GM19025 (cell line): ENCODE measurements at regions not wholly inside any gene's neighbourhood (a gene's known extent, or its start where the extent isn't known, plus 50 kb on each side); places are given as distances from the start of the nearest gene placed in this dataset.

ENCODE experiments used
- ATAC-seq: cut with Tn5 transposase; IDR thresholded peaks from one replicate; pipeline ENCODE4 v1.9.1; 2021; ENCODE audit warnings: mild to moderate bottlenecking, low read depth, moderate library complexity; ENCODE audit not compliant: unreplicated experiment

DNA sequence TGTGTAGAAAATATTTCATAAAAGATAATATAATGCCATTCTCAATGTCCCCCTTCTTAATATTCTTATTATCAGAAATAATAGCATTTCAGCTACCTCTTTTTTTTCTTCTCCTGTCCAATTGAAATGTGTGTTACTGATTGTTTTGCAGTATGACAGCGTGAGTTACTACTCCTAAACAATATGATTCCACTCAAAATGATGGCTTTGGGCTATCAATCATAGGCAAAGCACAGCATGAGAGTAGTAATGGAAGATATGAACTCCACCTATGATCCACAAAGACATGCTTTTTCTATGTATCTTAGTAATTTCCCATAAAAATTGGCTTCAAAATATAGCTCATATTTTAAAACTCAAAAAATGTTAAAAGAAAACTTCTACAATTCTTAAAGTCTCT is 867.3 kb upstream of the NUDT12 start:
- ATAC-seq = no peak

DNA sequence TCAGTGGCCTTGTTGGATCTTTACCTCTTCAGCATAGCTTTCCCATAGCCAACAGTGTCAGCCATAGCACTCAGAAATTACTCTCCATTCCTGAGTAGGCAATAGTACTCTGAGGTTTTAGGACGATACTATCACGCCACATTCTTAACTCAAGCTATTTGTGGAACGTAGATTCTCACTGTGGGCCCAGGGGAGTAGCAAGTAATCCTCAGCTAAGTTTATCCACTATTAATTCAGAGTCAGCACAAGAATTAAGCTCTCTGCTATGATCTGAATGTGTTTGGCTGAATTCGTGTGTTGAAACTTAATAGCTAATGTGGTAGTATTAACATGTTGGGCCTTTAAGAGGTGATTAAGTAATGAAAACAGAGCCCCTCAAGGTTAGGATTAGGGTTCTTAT is 858.8 kb upstream of the NUDT12 start:
- ATAC-seq = no peak

DNA sequence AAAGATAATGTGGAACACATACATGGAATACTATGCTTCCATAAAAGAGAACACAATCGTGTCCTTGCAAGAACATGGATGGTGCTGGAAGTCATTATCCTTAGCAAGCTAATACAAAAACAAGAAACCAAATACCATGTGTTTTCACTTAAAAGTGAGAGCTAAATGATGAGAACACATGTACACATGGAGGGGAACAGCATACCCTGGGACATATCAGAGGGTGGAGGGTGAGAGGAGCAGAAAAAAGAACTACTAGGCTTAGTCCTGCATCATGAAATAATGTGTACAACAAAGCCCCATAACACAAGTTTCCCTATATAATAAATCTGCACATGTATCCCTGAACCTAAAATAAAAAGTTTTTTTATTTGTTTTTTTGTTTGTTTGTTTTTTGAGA is 855.5 kb upstream of the NUDT12 start:
- ATAC-seq = no peak

DNA sequence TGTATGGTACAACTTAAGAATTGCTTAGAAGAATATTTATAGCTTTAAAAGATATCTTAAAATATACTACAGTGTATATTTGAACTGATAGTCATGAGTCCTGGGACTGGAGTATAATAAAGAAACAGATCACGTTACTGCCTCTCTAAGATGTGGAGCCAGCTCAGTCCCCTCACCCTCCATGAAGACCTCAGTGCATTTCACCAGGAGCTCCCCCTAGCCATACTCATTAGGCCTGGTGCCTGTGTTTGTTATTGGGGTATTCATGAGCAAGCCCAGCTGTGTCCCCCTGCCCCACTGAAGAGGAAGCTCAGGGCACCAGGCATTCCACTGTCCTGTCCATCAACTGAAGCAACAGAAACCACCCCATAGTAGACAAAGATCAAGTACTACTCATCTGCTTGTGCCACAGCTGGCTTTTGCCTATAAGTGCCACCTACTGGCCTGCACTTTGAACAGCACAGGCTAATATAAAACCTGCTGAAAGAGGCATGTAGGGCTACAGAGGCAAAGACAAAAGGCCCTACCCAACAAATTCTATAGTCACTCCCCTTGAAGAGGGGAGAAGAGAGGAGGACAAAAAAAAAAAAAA is 850.2 kb upstream of the NUDT12 start:
- no peak for ATAC-seq

DNA sequence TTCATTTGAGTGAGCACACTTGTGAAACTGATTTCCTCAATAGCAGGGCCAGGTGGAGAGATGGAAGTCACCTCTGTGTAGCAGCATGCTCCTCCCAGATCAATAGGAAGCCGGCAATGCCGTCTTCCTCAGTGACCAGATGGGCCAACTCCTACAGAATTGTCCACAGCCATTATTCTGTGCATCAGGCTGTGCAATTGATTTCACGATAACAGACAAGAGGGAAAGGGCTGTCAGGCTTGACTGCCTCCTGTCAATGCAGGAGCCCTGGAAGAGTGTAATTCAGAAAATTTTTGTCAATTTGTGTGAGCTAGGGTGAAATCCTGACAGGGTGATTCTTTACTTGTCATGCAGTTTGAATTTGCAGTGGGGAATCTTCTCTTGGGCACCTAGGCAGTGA is 838.4 kb upstream of the NUDT12 start:
- ATAC-seq = no peak

DNA sequence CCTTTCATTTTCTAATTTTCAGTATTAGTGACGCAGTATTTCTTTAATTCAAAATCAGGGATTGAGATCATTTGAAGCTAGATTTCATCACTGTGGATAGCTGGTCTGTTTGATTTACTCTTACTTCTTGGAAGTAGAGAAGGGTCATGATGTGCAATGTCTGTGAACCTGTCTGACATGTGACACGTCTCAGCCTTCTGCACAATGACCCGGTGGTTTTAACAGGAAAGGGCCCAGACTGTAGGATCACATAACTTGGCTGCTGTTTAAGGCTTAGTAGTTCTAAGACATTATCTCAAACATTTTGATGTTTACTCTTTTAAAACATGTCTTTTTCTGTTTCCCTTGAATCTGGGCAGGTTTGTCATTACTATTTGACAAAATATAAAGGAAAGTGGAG is 823.3 kb upstream of the NUDT12 start:
- ATAC-seq = no peak

DNA sequence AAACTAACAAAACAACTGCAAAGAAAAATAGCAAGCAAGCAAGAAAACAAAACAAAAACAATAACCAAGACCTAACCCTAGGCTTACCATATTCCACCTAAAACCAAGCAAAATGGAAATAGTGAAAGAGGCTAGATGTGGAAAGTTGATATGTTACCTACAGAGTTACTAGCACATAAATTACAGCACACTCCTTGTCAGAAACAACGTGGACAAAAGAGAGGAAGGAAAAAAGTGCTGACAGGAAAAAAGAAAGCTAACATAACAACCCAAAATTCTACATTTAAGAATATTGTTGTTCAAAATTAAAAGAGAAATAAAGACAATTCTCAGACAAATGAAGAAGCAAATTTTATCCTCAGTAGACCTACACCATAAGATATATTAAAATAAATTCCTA is 812.8 kb upstream of the NUDT12 start:
- ATAC-seq = no peak

DNA sequence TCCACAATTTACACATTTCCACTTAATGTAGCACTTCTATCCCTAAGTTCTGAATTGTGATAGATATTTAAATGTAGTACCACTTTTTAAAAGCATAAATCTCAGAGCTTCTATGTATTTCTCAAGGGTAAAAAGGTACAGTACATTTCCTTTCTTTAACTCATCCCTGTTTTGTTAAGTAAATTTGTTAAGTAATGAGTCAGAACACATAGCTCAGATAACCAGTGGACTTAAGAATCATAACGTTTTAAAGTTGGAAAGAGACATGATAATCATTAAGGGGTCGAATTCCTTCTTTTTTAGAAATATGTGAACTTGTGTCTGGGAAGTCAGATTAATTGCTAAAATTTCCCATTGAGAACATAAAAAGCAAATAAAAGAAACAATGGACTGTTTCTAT is 810.2 kb upstream of the NUDT12 start:
- no peak for ATAC-seq

DNA sequence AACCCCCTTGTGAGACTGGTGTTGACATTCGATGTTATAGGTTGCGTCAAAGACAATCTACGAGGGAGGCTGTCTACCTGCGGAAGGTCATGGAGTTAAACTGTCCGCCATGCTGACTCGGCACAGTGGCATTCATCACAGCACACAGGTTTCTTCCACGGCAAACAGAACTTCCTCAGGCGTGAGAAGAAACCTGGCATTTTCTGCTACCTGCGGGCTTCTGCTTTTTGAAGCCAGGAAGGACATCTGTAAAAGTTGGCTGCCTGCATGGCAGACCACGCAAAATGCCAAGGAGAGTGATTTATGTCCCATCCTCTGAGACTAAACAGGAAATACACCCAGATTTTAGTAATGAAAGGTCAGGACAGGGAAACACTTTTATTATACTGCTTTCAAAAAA is 809.8 kb upstream of the NUDT12 start:
- ATAC-seq = no peak

DNA sequence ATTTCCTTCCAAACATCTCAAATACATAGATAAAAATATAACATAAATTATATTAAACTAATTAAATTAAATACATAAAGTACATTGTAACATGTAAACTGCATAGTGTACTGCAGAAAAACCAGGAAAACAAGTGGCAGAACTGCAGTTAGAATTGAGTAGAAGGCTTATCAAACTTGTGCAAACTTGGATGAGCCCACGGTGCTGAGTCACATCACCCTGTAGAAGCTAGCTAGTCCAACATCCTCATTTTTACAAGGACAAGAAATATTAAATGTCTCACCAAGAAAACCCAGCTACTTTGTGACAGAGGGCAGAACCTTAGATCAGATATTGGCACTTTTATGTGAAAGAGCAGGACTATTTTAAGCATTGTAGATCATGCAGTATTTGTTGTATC is 807.9 kb upstream of the NUDT12 start:
- no peak for ATAC-seq

DNA sequence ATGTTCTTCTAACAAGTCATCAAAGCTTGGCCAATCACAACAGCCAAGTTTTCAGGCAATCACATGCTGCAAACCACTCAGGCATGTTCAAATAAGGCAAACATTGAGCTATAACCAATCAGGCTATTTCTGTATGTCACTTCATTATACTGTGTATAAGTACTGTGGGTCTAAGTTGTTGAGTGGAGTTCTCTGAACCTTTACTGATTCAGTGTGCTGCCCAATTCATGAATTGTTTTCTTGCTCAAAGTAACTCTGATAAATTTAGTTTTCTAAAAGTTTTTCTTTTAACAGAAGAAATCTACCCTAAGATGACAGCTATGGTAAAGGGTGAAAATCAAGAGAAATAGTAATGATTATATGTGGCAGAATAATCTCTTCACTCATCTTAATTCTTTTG is 805.4 kb upstream of the NUDT12 start:
- no peak for ATAC-seq

DNA sequence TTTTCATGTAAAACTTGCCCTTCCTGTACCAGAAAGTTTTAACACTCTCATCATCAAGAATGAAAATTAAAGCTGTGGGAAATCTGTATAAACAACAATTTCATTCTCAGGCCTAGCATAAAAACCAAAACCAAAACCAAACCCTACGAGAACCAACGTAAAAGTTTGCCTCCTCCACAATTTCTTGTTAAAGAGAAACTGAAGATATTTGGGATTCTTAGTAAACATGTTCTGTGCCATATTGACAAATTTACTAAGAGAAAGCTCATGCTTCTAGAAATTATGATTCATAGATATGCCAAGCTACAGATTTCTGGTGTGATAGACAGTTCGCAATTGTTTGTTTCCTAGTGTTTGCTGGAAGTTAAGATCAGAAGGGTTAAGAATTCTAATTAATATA is 801.0 kb upstream of the NUDT12 start:
- ATAC-seq = no peak

DNA sequence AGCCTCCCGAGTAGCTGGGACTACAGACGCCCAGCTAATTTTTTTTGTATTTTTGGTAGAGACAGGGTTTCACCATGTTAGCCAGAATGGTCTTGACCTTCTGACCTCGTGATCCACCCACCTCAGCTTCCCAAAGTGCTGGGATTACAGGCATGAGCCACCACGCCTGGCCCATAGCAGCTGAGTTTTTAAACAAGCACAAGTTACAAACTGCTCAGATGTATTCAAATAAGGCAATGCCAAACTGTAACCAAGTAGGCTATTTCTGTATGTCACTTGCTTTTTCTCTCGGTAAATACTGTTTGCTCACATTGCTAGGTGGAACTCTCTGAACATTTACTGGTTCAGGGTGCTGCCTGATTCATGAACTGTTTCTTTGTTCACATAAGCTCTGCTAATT is 799.3 kb upstream of the NUDT12 start:
- ATAC-seq = no peak

DNA sequence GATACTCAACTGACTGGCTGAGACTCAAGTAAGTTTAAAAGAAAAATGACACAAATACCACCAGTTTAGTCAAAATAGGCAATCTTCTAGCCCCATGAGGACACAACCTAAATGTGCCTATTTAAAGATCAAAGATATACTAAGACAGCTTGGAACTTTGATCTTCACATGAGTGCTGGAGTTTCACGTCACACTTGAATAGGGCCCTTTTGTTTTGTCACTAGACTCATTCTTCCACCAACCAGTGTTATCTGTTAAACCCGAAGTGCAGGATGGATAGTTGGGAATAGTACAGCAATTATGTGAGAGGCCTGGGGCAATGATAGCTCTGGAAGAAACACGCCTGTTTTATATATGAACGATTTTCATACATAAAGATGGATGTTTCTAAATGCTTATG is 792.8 kb upstream of the NUDT12 start:
- no peak for ATAC-seq

DNA sequence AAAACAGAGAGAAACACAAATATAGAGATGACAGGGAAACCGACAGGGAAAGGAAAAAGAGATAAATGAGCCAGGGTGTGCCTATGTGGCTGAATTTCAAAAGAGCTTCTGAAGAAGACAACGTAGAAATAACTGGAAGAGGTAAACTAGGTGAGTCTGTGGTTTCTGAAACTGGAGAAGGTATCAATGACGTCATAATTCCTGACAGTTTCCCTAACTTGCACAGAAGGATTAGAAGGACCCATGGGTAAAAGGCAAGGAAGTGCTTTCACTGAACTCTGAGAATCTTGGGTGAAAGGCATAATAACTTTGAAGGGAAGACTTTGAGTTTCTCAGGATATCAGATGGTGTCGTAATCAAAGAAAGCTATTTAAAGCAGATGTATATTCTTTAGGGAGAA is 790.8 kb upstream of the NUDT12 start:
- ATAC-seq = no peak

DNA sequence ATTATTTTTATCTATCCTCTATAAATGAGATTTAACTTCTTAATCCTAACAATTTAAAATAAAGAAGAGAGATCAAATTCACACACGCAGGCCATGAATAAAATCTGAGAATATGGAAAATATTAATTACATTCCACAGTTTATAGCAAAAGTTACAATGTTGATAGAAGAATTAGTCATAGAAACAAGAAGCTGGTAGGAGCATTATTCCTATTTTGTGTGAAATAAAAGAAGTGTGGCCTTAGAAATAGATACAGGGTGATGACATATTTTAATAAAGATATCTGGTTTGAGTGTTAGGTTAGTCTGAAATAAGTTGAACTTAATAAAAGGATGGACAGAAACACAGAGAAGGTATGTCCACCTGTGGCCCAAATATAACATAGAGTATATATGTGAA is 790.4 kb upstream of the NUDT12 start:
- no peak for ATAC-seq

DNA sequence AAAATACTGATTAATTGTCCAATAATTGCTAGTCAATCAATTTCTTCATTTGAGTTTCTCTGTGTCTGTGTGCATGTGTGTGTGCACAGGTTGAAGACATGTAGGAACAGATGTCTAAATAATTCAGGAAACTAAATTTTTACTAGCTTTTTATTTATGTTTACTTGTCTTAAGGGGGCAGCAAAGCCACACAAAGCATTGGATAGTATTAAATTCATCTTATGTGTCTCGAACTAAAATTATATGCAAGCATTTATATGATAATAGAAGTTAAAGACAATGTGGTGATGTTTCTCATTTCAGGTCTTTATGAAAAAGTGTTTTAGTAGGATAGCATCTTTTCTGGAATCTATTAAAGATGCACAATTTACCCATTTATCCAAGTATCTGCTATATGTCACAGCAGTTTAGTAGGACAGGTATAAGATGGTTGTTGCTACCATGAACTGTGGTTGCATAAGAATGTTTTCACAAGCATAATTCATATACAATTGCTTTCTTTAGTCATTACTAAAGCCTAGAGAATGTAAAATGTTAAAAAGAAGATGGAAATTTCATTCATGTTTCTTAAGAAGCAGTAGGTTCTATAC is 784.6 kb upstream of the NUDT12 start:
- no peak for ATAC-seq

DNA sequence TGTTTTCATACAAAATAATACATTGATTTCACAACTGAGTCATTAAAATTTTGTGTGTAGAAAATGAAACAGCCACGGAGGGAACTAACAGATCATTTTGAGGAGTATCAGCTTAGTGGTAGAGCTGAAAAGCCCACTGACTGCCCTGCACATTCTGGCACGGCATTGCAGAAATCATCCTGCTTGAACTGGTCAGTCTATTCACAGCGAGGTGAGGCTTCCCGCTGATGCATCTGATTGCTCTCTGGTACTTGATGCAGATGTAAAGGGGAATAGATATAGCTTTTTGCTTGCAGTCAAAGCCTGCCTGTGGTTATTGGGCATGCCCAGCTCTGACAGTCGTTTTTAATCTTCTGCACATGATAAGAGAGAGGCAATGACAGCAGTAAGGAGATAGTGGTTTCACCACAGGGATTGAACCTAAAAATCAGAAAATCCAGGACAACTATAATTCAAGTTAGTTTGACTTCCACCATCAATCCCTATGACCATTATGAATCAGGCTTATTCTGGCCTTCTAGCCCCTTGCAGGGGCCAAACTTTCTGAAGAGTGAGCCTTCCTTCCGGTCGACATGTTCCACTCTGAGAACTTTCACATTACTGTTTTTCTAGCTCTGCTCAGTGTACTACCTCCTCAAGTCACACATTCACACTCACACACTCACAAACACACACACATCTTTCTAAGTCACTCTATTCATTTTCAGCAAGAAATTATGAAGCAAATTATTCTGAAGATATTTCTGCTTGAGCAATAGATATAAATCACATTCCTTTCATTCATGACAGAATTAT is 782.8 kb upstream of the NUDT12 start:
- no peak for ATAC-seq

DNA sequence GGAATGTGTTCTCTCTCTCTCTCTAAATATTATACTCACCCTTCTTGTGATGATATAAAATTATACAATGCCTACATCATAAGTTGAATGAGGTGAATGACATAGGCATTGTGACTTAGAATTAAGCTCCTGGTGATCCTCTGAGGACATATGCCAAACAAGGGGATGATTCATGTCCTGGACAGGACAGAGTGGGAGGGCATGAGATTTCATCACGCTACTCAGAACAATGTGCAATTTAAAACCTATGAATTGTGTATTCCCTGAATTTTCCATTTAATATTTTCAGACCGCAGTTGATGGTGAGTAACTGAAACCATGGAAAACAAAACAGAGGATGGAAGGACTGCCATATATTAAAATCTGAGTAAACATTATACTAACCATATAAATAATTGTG is 782.2 kb upstream of the NUDT12 start:
- ATAC-seq = no peak

DNA sequence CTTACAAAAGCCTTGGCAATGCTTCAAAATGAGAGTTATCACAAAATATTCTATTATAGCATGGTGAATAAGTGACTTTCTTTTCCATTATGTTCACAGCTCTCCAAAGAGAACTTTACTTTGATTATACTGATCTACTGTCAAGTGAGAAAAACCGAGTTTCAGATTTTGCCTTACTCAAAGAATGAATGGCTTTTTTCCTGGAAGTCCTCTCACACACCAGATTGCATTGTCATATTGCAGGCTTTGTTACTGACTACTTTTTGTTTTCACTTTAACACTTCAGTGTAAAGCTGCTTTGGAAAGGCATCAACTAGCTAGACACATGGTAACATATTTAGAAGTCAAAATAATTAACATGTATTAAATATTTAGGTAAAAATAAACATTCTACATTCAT is 765.2 kb upstream of the NUDT12 start:
- no peak for ATAC-seq

DNA sequence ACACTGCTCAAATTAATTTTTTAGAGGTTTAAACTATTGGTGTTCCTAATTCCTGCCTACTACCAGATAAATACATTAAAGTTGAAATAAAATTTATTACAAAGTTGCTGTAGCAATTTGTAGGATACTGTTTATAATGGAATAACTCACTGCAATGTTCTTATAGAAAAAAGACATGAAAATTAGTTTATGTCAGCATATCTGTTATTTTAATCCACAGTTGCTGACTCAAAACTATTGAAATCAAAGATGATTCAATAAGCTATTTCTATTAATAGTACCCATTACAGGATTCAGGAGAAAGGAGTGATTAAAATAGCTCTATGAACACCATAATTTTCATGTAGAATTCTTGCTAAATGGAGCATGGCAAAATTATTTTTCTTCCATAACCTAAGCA is 764.4 kb upstream of the NUDT12 start:
- no peak for ATAC-seq

DNA sequence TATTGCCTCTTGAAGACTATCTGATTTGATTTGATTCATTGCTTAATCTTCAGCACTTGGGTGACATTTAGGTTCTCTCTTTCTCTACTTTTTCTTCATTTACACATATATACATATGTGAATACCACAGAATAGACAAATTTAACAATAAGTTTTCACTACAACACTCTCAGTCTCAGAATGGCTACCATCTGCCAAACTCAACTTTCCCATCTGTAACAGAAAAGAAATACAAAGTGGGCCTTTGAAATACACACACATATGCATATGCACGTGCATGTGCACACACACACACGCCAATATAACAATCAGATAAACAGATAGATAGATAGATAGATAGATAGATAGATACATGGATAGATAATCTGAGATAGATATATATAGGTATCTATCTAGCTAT is 762.8 kb upstream of the NUDT12 start:
- ATAC-seq = no peak
